Spleen (tissue), 11 donors: ENCODE measurements at regions not wholly inside any gene's neighbourhood (a gene's known extent, or its start where the extent isn't known, plus 50 kb on each side); places are given as distances from the start of the nearest gene placed in this dataset.

Experiments used
- DNase-seq: peaks from one replicate; pipeline ENCODE4 v3.0.0-alpha.2; 2020
- H3K27ac ChIP-seq, 8 donors: fragments of 200-600 bp; sonication (generic) in 7 of 8; 1 replicate in 4 of 8; 2 replicates in 4 of 8; pipeline versions ENCODE4 v1.5.0 to v1.8.0; 2016 to 2021; ENCODE audit warnings: inconsistent platforms in 4 of 8, mild to moderate bottlenecking in 4 of 8, moderate library complexity in 1 of 8
- H3K27me3 ChIP-seq, 7 donors: fragments of 200-600 bp; sonication (generic) in 6 of 7; replicated peaks in 1 of 7; 1 replicate in 4 of 7; 2 replicates in 3 of 7; pipeline versions ENCODE4 v1.5.0 to v1.8.0; 2016 to 2021; ENCODE audit warnings: inconsistent platforms in 3 of 7, mild to moderate bottlenecking in 1 of 7
- H3K36me3 ChIP-seq, 6 donors: fragments of 200-600 bp; sonication (generic) in 5 of 6; 1 replicate in 4 of 6; 2 replicates in 2 of 6; pipeline versions ENCODE4 v1.5.0 to v1.8.0; 2016 to 2021; ENCODE audit warnings: inconsistent platforms in 2 of 6
- H3K4me1 ChIP-seq, 6 donors: fragments of 200-600 bp; sonication (generic) in 5 of 6; 1 replicate in 3 of 6; 2 replicates in 3 of 6; pipeline versions ENCODE4 v1.5.0 to v1.8.0; 2016 to 2021; ENCODE audit warnings: inconsistent platforms in 3 of 6
- H3K4me3 ChIP-seq, 8 donors: fragments of 200-600 bp; sonication (generic) in 7 of 8; 1 replicate in 4 of 8; 2 replicates in 4 of 8; pipeline versions ENCODE4 v1.5.0 to v1.8.0; 2016 to 2021; ENCODE audit warnings: inconsistent platforms in 4 of 8, mild to moderate bottlenecking in 4 of 8, moderate library complexity in 2 of 8
- H3K9me3 ChIP-seq, 8 donors: fragments of 200-600 bp; sonication (generic) in 7 of 8; 1 replicate in 4 of 8; 2 replicates in 4 of 8; pipeline versions ENCODE4 v1.5.0 to v1.8.0; 2016 to 2021; ENCODE audit warnings: inconsistent platforms in 4 of 8
- CTCF ChIP-seq, 11 experiments: fragments of 200-600 bp in 7 of 11; fragments of 450-650 bp in 4 of 11; sonication (generic) in 4 of 11; IDR thresholded peaks in 8 of 11; conservative IDR thresholded peaks in 3 of 11; 1 replicate in 7 of 11; 2 replicates in 4 of 11; pipeline versions ENCODE4 v1.4.0 to v1.8.0; 2016 to 2021; ENCODE audit warnings: antibody characterized with exemption in 11 of 11, inconsistent platforms in 4 of 11, mild to moderate bottlenecking in 1 of 11
- POLR2A ChIP-seq, 3 donors: fragments of 450-650 bp; IDR thresholded peaks; one replicate each; pipeline ENCODE4 v1.5.1; 2017; ENCODE audit warnings: antibody characterized with exemption in 3 of 3, mild to moderate bottlenecking in 1 of 3
- POLR2AphosphoS5 ChIP-seq, 3 donors: sonication (generic); formaldehyde crosslinking; IDR thresholded peaks; one replicate each; pipeline ENCODE4 v1.5.1; 2017; ENCODE audit warnings: antibody characterized with exemption in 3 of 3
- WGBS, 5 donors: extraction: QIAGEN DNeasy Blood & Tissue Kit in 3 of 5; methylation state at CpG; one replicate each; pipeline versions ENCODE4 v1.1.5 to v1.1.7; 2013 to 2018; 5-methylcytosine and 5-hydroxymethylcytosine counted together
- intact Hi-C: fragments of 100-400 bp; cut with DNase I; formaldehyde crosslinking; loops from one replicate; pipeline ENCODE4 v1.15.0; 2023; ENCODE audit warnings: low total_unique reads
- donor health status: healthy with polysubstance abuse.
- donor health status: DM: no; HTN: no; CAD: no; lungs with moderate emphysema.
- donor health status: DM: no; HTN: no; CAD: no.
- donor health status: Bipolar disorder and iron deficiency.
- donor health status: healthy.
- donor health status: DM: no; HTN: no; CAD: no.
- donor health status: DM: yes; HTN: yes; CAD: no.

- Histone ChIP-seq H3K9me3 (no peaks in the 10 kb centered on the region), H3K4me3 (no peak overlapping the region), H3K27me3 (peaks cover 0 to 8% (median 0%) of the 10 kb centered on the region in 7 donors), H3K4me1 (no peaks in the 10 kb centered on the region), H3K36me3 (no peaks in the 10 kb centered on the region), H3K27ac (no peak overlapping the region)
- no peak for TF ChIP-seq CTCF (IDR thresholded peaks at IDR 0.05 in 8 of 11, conservative IDR thresholded peaks at IDR 0.05 in 3 of 11)
- no peak for TF ChIP-seq POLR2A (IDR thresholded peaks at IDR 0.05)
- no peak for TF ChIP-seq POLR2AphosphoS5 (IDR thresholded peaks at IDR 0.05)
- 70 to 80% (median 75%) methylated on average over 11 of the region's 11 CpGs for WGBS, 5 donors
- DNase-seq, result no peak
- intact Hi-C loops, result no loop called here
Measured at GRCh38 chr2:67755156-67755882, 307.5 kb downstream of the C1D start.

- no peaks in the 10 kb centered on the region for H3K36me3 ChIP-seq
- intact Hi-C loops, result no loop called here
- DNase-seq, result no peak
- H3K9me3 ChIP-seq, result peaks cover 0 to 8% (median 5%) of the 10 kb centered on the region in 8 donors
- WGBS, 5 donors, result 79 to 88% (median 84%) methylated on average over 3 of the region's 3 CpGs
- H3K27ac ChIP-seq, result no peak overlapping the region
- no peak overlapping the region for H3K4me3 ChIP-seq
- H3K27me3 ChIP-seq, result peaks cover 0 to 8% (median 0%) of the 10 kb centered on the region in 7 donors
- TF ChIP-seq CTCF (IDR thresholded peaks at IDR 0.05 in 8 of 11, conservative IDR thresholded peaks at IDR 0.05 in 3 of 11), result no peak
- no peak for TF ChIP-seq POLR2AphosphoS5 (IDR thresholded peaks at IDR 0.05)
- no peak for TF ChIP-seq POLR2A (IDR thresholded peaks at IDR 0.05)
- H3K4me1 ChIP-seq, result no peaks in the 10 kb centered on the region
Measured at GRCh38 chr2:67760995-67761394, 301.8 kb downstream of the C1D start.

GRCh38 chr2:67771380-67771779, 291.4 kb downstream of the C1D start:
- no peak for DNase-seq
- intact Hi-C loops, result no loop called here
- Histone ChIP-seq H3K4me3 (no peak overlapping the region), H3K27ac (no peak overlapping the region), H3K36me3 (no peaks in the 10 kb centered on the region), H3K27me3 (no peaks in the 10 kb centered on the region), H3K9me3 (no peaks in the 10 kb centered on the region), H3K4me1 (no peaks in the 10 kb centered on the region)
- 92 to 96% (median 93%) methylated on average over 3 of the region's 3 CpGs for WGBS, 5 donors
- TF ChIP-seq CTCF (IDR thresholded peaks at IDR 0.05 in 8 of 11, conservative IDR thresholded peaks at IDR 0.05 in 3 of 11), result no peak
- TF ChIP-seq POLR2AphosphoS5 (IDR thresholded peaks at IDR 0.05), result no peak
- TF ChIP-seq POLR2A (IDR thresholded peaks at IDR 0.05), result no peak

- H3K9me3 ChIP-seq, result no peaks in the 10 kb centered on the region
- no peak overlapping the region for H3K27ac ChIP-seq
- DNase-seq, result no peak
- no peak for TF ChIP-seq POLR2A (IDR thresholded peaks at IDR 0.05)
- no peak for TF ChIP-seq CTCF (IDR thresholded peaks at IDR 0.05 in 8 of 11, conservative IDR thresholded peaks at IDR 0.05 in 3 of 11)
- no peak for TF ChIP-seq POLR2AphosphoS5 (IDR thresholded peaks at IDR 0.05)
- no peaks in the 10 kb centered on the region for H3K36me3 ChIP-seq
- H3K4me1 ChIP-seq, result no peaks in the 10 kb centered on the region
- no peaks in the 10 kb centered on the region for H3K27me3 ChIP-seq
- intact Hi-C loops, result no loop called here
- WGBS, 5 donors, result 73 to 82% (median 76%) methylated on average over 9 of the region's 9 CpGs
- H3K4me3 ChIP-seq, result no peak overlapping the region
Measured at GRCh38 chr2:67772216-67773170, 290.3 kb downstream of the C1D start.
